ENCODE measurements at regions not wholly inside any gene's neighbourhood (a gene's known extent, or its start where the extent isn't known, plus 50 kb on each side); places are given as distances from the start of the nearest gene placed in this dataset.
"Not testable (repeated sequence)": the region's sequence is repeated elsewhere in the genome, so short reads cannot be mapped to it uniquely, and the experiment has no call there.

DNA sequence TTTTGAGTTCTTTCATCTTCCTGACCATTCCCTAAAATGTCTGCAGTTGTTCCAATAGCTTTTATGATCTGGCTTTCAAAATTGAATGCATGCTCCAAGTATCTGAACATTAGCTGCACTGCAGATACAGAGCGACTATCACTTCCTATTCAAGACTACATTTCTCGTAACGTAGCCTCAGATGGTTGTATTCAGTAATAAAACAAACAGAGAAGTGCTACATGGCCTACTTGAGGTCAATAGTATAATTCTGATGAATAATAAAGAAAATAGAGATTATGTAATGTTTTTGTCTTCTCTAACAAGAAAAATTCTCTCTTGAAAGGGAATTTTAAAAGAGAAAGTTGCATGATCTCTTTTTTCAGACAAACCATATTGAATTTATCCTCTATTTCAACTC, 333.9 kb upstream of the IRAK1BP1 start:
- no peak overlapping the region for H3K27ac ChIP-seq
- TF ChIP-seq EP300 (IDR thresholded peaks at IDR 0.05) (no peak), POLR2AphosphoS5 (IDR thresholded peaks at IDR 0.05) (no peak), POLR2A (IDR thresholded peaks at IDR 0.05) (no peak)
- TF ChIP-seq, protein P1, sequence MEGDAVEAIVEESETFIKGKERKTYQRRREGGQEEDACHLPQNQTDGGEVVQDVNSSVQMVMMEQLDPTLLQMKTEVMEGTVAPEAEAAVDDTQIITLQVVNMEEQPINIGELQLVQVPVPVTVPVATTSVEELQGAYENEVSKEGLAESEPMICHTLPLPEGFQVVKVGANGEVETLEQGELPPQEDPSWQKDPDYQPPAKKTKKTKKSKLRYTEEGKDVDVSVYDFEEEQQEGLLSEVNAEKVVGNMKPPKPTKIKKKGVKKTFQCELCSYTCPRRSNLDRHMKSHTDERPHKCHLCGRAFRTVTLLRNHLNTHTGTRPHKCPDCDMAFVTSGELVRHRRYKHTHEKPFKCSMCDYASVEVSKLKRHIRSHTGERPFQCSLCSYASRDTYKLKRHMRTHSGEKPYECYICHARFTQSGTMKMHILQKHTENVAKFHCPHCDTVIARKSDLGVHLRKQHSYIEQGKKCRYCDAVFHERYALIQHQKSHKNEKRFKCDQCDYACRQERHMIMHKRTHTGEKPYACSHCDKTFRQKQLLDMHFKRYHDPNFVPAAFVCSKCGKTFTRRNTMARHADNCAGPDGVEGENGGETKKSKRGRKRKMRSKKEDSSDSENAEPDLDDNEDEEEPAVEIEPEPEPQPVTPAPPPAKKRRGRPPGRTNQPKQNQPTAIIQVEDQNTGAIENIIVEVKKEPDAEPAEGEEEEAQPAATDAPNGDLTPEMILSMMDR (IDR thresholded peaks at IDR 0.05) = no peak
- no peaks in the 10 kb centered on the region for H3K36me3 ChIP-seq
- H3K4me3 ChIP-seq = no peak overlapping the region
- H3K9me3 ChIP-seq = no peaks in the 10 kb centered on the region
- no peak for DNase-seq (ENCODE audit: low spot score in 2 of 2)
- WGBS = 86% methylated on average over 3 of the region's 3 CpGs
- H3K4me1 ChIP-seq = no peaks in the 10 kb centered on the region
- H3K27me3 ChIP-seq = no peaks in the 10 kb centered on the region

DNA sequence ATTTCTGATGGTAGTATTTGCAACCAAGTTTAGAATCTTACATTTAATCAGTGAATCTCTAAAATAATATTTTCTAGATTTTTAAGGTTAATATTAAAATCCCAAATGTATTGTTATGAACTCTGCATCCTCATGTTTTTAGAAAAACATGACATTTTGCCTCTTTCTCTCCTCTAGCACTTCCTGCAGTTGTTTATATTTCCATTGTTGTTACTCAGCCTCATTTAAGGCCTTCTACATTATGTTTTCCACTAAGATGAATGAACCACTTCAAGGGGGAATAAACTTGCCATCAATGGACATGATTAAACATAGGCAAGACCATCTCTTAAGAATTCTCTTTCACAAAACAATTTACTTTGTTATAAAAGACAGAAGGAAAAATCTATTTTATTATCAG, 333.5 kb upstream of the IRAK1BP1 start:
- TF ChIP-seq POLR2A (IDR thresholded peaks at IDR 0.05) (no peak), EP300 (IDR thresholded peaks at IDR 0.05) (no peak), POLR2AphosphoS5 (IDR thresholded peaks at IDR 0.05) (no peak)
- TF ChIP-seq, protein P1 (IDR thresholded peaks at IDR 0.05) = no peak
- H3K27ac ChIP-seq = no peak overlapping the region
- no peaks in the 10 kb centered on the region for H3K9me3 ChIP-seq
- no peaks in the 10 kb centered on the region for H3K36me3 ChIP-seq
- no peak overlapping the region for H3K4me3 ChIP-seq
- DNase-seq (ENCODE audit: low spot score in 2 of 2) = no peak
- no peaks in the 10 kb centered on the region for H3K27me3 ChIP-seq
- no peaks in the 10 kb centered on the region for H3K4me1 ChIP-seq

DNA sequence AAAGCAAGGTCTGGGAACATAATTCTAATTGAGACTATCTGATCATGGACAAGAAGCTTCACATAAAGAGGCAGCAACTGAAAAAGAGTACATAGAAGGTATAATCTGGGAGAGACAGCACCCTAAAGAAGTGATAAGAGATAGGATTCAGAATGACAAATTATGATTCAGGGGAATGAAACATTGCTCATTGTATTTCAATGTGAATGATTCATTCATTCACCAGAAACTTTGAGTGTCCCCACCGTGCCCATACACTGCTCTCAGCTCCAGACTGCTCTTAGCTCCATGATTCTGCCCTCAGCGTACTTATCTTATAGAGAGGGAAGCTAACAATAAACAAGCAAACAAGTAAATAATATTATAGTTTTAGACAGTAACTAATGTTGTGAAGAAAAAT, 329.3 kb upstream of the IRAK1BP1 start:
- Histone ChIP-seq H3K4me1 (no peaks in the 10 kb centered on the region), H3K36me3 (no peaks in the 10 kb centered on the region), H3K27me3 (no peaks in the 10 kb centered on the region), H3K4me3 (no peak overlapping the region), H3K27ac (no peak overlapping the region), H3K9me3 (no peaks in the 10 kb centered on the region)
- TF ChIP-seq POLR2AphosphoS5 (IDR thresholded peaks at IDR 0.05) (no peak), EP300 (IDR thresholded peaks at IDR 0.05) (no peak), POLR2A (IDR thresholded peaks at IDR 0.05) (no peak)
- TF ChIP-seq, protein P1 (IDR thresholded peaks at IDR 0.05) = no peak
- 75% methylated on average over 2 of the region's 2 CpGs for WGBS
- no peak for DNase-seq (ENCODE audit: low spot score in 2 of 2)

DNA sequence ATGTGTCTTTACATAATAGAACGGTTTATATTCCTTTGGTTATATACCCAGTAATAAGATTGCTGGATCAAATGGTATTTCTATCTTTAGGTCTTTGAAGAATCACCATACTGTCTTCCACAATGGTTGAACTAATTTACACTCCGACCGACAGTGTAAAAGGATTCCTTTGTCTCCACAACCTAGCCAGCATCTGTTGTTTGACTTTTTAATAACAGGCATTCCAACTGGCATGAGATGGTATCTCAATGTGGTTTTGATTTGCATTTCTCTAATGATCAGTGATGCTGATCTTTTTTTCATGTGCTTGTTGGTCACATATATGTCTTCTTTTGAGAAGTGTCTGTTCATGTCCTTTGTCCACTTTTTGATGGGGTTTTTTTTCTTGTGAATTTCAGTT, 319.7 kb upstream of the IRAK1BP1 start:
- not testable (repeated sequence) for H3K4me3 ChIP-seq; H3K27me3 ChIP-seq; H3K27ac ChIP-seq; H3K9me3 ChIP-seq; H3K36me3 ChIP-seq; DNase-seq (ENCODE audit: low spot score in 2 of 2); H3K4me1 ChIP-seq
- 66% methylated on average over 3 of the region's 3 CpGs for WGBS

DNA sequence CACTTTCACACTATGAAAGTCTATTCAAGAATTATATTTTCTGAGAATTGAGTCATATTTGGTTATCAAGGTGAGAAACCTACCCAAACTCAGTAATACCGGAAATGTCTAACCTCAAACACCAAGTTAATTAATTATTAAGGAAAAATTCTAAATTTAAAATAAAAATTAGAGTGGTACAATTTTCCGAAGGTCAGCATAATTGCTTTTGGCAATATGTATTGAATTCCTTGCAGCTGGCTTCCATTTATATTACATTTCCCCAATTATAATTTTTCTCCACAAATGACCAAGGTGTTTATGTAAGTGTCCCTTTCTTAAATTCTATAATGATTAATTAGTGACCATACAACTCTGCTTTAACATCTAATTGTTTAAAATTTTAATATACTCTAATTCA, 316.0 kb upstream of the IRAK1BP1 start:
- WGBS = 84% methylated on average over 2 of the region's 2 CpGs
- Histone ChIP-seq H3K27me3 (no peaks in the 10 kb centered on the region), H3K36me3 (no peaks in the 10 kb centered on the region), H3K27ac (no peak overlapping the region), H3K4me1 (no peaks in the 10 kb centered on the region), H3K4me3 (no peak overlapping the region), H3K9me3 (peaks cover 7% of the 10 kb centered on the region)
- TF ChIP-seq POLR2A (IDR thresholded peaks at IDR 0.05) (no peak), EP300 (IDR thresholded peaks at IDR 0.05) (no peak), POLR2AphosphoS5 (IDR thresholded peaks at IDR 0.05) (no peak)
- TF ChIP-seq, protein P1 (IDR thresholded peaks at IDR 0.05) = no peak
- no peak for DNase-seq (ENCODE audit: low spot score in 2 of 2)

DNA sequence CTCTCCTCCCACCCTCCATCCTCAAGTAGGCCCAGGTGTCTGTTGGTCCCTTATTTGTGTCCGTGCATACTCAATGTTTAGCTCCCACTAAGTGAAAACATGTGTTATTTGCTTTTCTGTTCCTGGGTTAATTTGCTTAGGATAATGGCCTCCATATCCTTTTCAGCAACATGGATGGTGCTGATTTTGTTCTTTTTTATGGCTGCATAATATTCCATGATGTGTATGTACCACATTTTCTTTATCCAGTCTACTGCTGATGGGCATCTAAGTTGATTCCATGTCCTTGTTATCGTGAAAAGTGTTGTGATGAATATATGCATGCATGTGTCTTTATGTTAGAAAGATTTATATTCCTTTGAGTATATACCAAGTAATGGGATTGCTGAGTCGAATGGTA, 314.9 kb upstream of the IRAK1BP1 start:
- Histone ChIP-seq H3K27me3 (no peaks in the 10 kb centered on the region), H3K27ac (no peak overlapping the region), H3K4me3 (no peak overlapping the region), H3K9me3 (peaks cover 8% of the 10 kb centered on the region), H3K36me3 (no peaks in the 10 kb centered on the region), H3K4me1 (no peaks in the 10 kb centered on the region)
- WGBS = 89% methylated on average over 3 of the region's 3 CpGs
- DNase-seq (ENCODE audit: low spot score in 2 of 2) = no peak
- no peak for TF ChIP-seq EP300 (IDR thresholded peaks at IDR 0.05)
- no peak for TF ChIP-seq POLR2A (IDR thresholded peaks at IDR 0.05)
- TF ChIP-seq, protein P1 (IDR thresholded peaks at IDR 0.05) = no peak
- no peak for TF ChIP-seq POLR2AphosphoS5 (IDR thresholded peaks at IDR 0.05)

All from suprapubic skin (tissue), 4 donors.